GM12892 (cell line): ENCODE measurements at regions not wholly inside any gene's neighbourhood (a gene's known extent, or its start where the extent isn't known, plus 50 kb on each side); places are given as distances from the start of the nearest gene placed in this dataset.

ENCODE experiments used
- POLR2A ChIP-seq: IDR thresholded peaks from 2 replicates; pipeline ENCODE4 v1.6.1; 2011; ENCODE audit warnings: low read depth, low read length, control low read depth
- POLR2AphosphoS5 ChIP-seq: IDR thresholded peaks from 2 replicates; pipeline ENCODE4 v1.6.1; 2011; ENCODE audit warnings: low read depth, low read length, control low read depth
- TAF1 ChIP-seq: IDR thresholded peaks from 2 replicates; pipeline ENCODE4 v1.6.1; 2011; ENCODE audit warnings: low read depth, mild to moderate bottlenecking, control low read depth, low read length, borderline replicate concordance

GRCh38 chr14:39488600-39488999 lies 56.4 kb upstream of the FBXO33 start:
- TF ChIP-seq POLR2AphosphoS5 (no peak), POLR2A (no peak), TAF1 (no peak)
